OCI-LY1 (cell line): ENCODE measurements at regions not wholly inside any gene's neighbourhood (a gene's known extent, or its start where the extent isn't known, plus 50 kb on each side); places are given as distances from the start of the nearest gene placed in this dataset.

Experiments
- H2AFZ ChIP-seq: fragments of 200-600 bp; sonication (generic), shearing (Covaris generic); 2 replicates; pipeline ENCODE4 v1.6.0; 2014; ENCODE audit warnings: antibody characterized with exemption, mild to moderate bottlenecking, low read length
- H3F3A ChIP-seq: fragments of 200-600 bp; sonication (generic), shearing (Covaris generic); 2 replicates; pipeline ENCODE4 v1.6.0; 2014; ENCODE audit warnings: mild to moderate bottlenecking, antibody characterized with exemption, low read length, moderate library complexity; ENCODE audit not compliant: insufficient read depth
- H3K27ac ChIP-seq: fragments of 200-600 bp; sonication (generic); 2 replicates; pipeline ENCODE4 v1.5.1; 2014; ENCODE audit warnings: low read length, mixed run types, mild to moderate bottlenecking, low read depth; ENCODE audit not compliant: poor library complexity, severe bottlenecking
- H3K27me3 ChIP-seq: fragments of 200-600 bp; sonication (generic); 2 replicates; pipeline ENCODE4 v1.6.0; 2014; ENCODE audit warnings: antibody characterized with exemption, mild to moderate bottlenecking, low read length, moderate library complexity; ENCODE audit not compliant: insufficient read depth
- H3K36me3 ChIP-seq: fragments of 200-600 bp; sonication (generic); 2 replicates; pipeline ENCODE4 v1.6.1; 2014; ENCODE audit warnings: mild to moderate bottlenecking, antibody characterized with exemption, low read length, moderate library complexity, mixed read lengths; ENCODE audit not compliant: insufficient read depth
- H3K4me1 ChIP-seq: fragments of 200-600 bp; sonication (generic); 2 replicates; pipeline ENCODE4 v1.5.1; 2014; ENCODE audit warnings: mild to moderate bottlenecking, low read length, moderate library complexity; ENCODE audit not compliant: insufficient read depth, severe bottlenecking
- H3K4me2 ChIP-seq: fragments of 200-600 bp; sonication (generic), shearing (Covaris generic); 2 replicates; pipeline ENCODE4 v1.6.1; 2014; ENCODE audit warnings: low read length
- H3K4me3 ChIP-seq: fragments of 200-600 bp; sonication (generic); 2 replicates; pipeline ENCODE4 v1.5.1; 2014; ENCODE audit warnings: low read length, low read depth, mild to moderate bottlenecking, mixed read lengths; ENCODE audit not compliant: poor library complexity, severe bottlenecking
- H3K79me2 ChIP-seq: fragments of 200-600 bp; shearing (Covaris generic); 2 replicates; pipeline ENCODE4 v1.6.1; 2016; ENCODE audit warnings: mixed run types, low read length, mixed read lengths; ENCODE audit not compliant: insufficient read depth
- H3K9ac ChIP-seq: fragments of 200-600 bp; sonication (generic), shearing (Covaris generic); 2 replicates; pipeline ENCODE4 v1.6.1; 2014; ENCODE audit warnings: mild to moderate bottlenecking, low read length, mixed read lengths
- H3K9me2 ChIP-seq: fragments of 200-600 bp; sonication (generic), shearing (Covaris generic); 2 replicates; pipeline ENCODE4 v1.6.1; 2014; ENCODE audit warnings: low read depth, mild to moderate bottlenecking, low read length, mixed read lengths
- H3K9me3 ChIP-seq: fragments of 200-600 bp; shearing (Covaris generic); 2 replicates; pipeline ENCODE4 v1.6.1; 2014; ENCODE audit warnings: low read length, mixed read lengths
- H4K20me1 ChIP-seq: fragments of 200-600 bp; sonication (generic), shearing (Covaris generic); 2 replicates; pipeline ENCODE4 v1.6.0; 2016; ENCODE audit warnings: mild to moderate bottlenecking, low read length; ENCODE audit not compliant: insufficient read depth
- CTCF ChIP-seq: fragments of 200-600 bp; sonication (generic), shearing (Covaris generic); IDR thresholded peaks from 2 replicates; pipeline ENCODE4 v1.5.1; 2017; ENCODE audit warnings: mild to moderate bottlenecking, antibody characterized with exemption, low read length, moderate library complexity, mixed read lengths
- EZH2 ChIP-seq: fragments of 200-600 bp; sonication (generic), shearing (Covaris generic); IDR thresholded peaks from 2 replicates; pipeline ENCODE4 v1.8.0; 2017; ENCODE audit warnings: borderline replicate concordance, mixed run types, mild to moderate bottlenecking, antibody characterized with exemption, low read length, moderate library complexity, mixed read lengths

GRCh38 chr13:38617936-38618335 lies 68.9 kb upstream of the FREM2 start:
- Histone ChIP-seq H3F3A (no peaks in the 10 kb centered on the region), H3K9me2 (no peaks in the 10 kb centered on the region), H4K20me1 (no peaks in the 10 kb centered on the region), H3K4me1 (no peaks in the 10 kb centered on the region), H3K4me3 (no peak overlapping the region), H3K79me2 (no peaks in the 10 kb centered on the region), H3K9me3 (no peaks in the 10 kb centered on the region), H3K36me3 (no peaks in the 10 kb centered on the region), H2AFZ (no peak overlapping the region), H3K27me3 (no peaks in the 10 kb centered on the region), H3K27ac (no peak overlapping the region), H3K9ac (no peak overlapping the region), H3K4me2 (no peak overlapping the region)
- TF ChIP-seq EZH2 (no peak), CTCF (no peak)

DNA sequence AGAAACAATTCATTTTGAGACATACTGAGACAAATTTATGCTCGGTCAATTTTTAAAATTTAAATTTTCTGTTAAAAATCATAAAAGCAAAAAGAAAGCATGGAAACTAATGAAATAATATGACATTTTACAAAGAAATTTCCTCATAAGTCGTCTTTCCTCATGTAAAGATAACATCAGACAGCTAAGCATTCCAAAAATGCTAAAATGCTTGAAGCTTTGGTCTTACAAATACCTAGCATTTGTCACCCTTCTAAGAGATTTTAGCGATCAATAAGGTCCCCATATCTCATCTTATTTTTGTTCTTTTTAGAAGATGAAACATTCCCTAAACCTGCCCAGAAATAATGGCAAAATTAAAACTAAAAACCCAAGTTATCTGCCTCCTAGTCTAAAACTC lies 68.5 kb upstream of the FREM2 start:
- H3K9me3 ChIP-seq = no peaks in the 10 kb centered on the region
- no peaks in the 10 kb centered on the region for H3K4me1 ChIP-seq
- H4K20me1 ChIP-seq = no peaks in the 10 kb centered on the region
- H3K9ac ChIP-seq = no peak overlapping the region
- H3K4me2 ChIP-seq = no peak overlapping the region
- H3K27ac ChIP-seq = no peak overlapping the region
- no peak overlapping the region for H3K4me3 ChIP-seq
- H3K79me2 ChIP-seq = no peaks in the 10 kb centered on the region
- no peak overlapping the region for H2AFZ ChIP-seq
- no peaks in the 10 kb centered on the region for H3K27me3 ChIP-seq
- no peaks in the 10 kb centered on the region for H3F3A ChIP-seq
- TF ChIP-seq CTCF (no peak), EZH2 (no peak)
- H3K9me2 ChIP-seq = no peaks in the 10 kb centered on the region
- H3K36me3 ChIP-seq = no peaks in the 10 kb centered on the region

DNA sequence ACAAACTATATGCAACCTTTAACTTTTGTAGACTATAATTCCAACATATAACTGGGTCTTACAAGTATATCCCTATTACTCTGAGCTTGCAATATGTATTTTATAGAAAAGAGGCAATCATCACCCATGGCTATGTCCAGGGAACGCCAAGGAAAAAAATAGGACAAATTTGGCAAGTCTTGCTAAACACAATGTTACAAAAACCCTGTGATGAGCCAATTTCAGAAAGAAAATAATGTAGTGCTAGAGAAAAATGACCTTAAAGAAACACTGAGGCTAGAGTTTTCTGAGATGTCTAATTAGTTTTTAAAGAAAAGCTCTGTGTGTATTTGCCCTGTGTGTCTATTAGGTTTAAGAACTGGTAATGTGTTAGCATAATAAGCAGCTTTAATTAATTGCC lies 68.0 kb upstream of the FREM2 start:
- Histone ChIP-seq H3K4me1 (no peaks in the 10 kb centered on the region), H3K9me2 (no peaks in the 10 kb centered on the region), H3K4me3 (no peak overlapping the region), H3F3A (no peaks in the 10 kb centered on the region), H3K9ac (no peak overlapping the region), H4K20me1 (no peaks in the 10 kb centered on the region), H3K27ac (no peak overlapping the region), H2AFZ (no peak overlapping the region), H3K79me2 (no peaks in the 10 kb centered on the region), H3K27me3 (no peaks in the 10 kb centered on the region), H3K9me3 (no peaks in the 10 kb centered on the region), H3K36me3 (no peaks in the 10 kb centered on the region), H3K4me2 (no peak overlapping the region)
- TF ChIP-seq CTCF = no peak
- no peak for TF ChIP-seq EZH2
